ENCODE measurements at regions not wholly inside any gene's neighbourhood (a gene's known extent, or its start where the extent isn't known, plus 50 kb on each side); places are given as distances from the start of the nearest gene placed in this dataset.

DNA sequence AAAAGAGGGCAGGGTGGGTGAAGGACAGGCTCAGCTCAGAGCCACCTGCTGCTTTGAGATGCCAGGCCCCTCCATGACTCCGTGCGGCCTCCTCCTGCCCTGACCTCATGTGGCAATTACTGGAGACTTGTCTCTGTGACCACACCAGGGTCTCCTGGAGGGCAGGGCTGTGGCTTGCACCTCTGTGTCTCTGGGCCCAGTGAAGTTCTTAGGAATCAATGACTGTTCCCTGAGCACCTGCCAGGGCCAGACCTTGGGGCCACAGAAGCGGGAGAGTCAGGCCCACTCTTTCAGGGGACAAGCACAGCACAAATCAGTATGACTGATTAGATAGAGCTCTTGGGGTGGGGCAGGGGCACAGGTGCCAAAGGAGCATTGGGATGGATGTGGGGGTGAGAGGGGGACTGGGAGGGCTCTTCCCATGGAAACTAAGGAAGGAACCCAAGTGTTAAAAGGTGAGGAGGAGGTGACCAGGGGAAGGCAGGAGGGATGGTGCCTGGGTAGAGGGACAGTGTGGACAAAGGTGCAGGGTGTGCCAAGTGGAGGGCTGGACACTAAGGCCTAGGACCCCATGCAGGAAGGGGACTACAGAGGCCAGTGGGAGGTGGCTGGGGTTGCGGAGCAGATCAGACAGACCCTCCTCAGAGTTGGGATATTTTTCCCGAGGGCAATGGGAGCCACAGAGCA lies 77.3 kb upstream of the SHISAL1 start:
- TF ChIP-seq, protein P1, sequence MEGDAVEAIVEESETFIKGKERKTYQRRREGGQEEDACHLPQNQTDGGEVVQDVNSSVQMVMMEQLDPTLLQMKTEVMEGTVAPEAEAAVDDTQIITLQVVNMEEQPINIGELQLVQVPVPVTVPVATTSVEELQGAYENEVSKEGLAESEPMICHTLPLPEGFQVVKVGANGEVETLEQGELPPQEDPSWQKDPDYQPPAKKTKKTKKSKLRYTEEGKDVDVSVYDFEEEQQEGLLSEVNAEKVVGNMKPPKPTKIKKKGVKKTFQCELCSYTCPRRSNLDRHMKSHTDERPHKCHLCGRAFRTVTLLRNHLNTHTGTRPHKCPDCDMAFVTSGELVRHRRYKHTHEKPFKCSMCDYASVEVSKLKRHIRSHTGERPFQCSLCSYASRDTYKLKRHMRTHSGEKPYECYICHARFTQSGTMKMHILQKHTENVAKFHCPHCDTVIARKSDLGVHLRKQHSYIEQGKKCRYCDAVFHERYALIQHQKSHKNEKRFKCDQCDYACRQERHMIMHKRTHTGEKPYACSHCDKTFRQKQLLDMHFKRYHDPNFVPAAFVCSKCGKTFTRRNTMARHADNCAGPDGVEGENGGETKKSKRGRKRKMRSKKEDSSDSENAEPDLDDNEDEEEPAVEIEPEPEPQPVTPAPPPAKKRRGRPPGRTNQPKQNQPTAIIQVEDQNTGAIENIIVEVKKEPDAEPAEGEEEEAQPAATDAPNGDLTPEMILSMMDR (IDR thresholded peaks at IDR 0.05): no peak
- TF ChIP-seq EZH2phosphoT487 (IDR thresholded peaks at IDR 0.05) (no peak), EZH2 (IDR thresholded peaks at IDR 0.05) (no peak)

Measured in neural progenitor cell (in vitro differentiated cells).